ENCODE measurements at regions not wholly inside any gene's neighbourhood (a gene's known extent, or its start where the extent isn't known, plus 50 kb on each side); places are given as distances from the start of the nearest gene placed in this dataset.

GRCh38 chr1:5713101-5714010 lies 278.9 kb downstream of the NPHP4 start:
- Histone ChIP-seq H3K4me1 (no peaks in the 10 kb centered on the region), H3K36me3 (no peaks in the 10 kb centered on the region), H3K27ac (no peak overlapping the region), H3K4me3 (no peak overlapping the region), H3K9me3 (peaks cover 0 to 14% (median 0%) of the 10 kb centered on the region in 12 donors), H3K27me3 (peaks cover 0 to 21% (median 0%) of the 10 kb centered on the region in 9 donors)
- 73 to 91% (median 81%) methylated on average over 36 of the region's 36 CpGs for WGBS, 4 donors
- intact Hi-C loops (cut with DNase I), result no loop called here
- ATAC-seq (peak in 1 of 4 donors; percentile 35), DNase-seq (no peak)
- TF ChIP-seq CTCF (IDR thresholded peaks at IDR 0.05) (no peak), POLR2A (IDR thresholded peaks at IDR 0.05) (no peak)

- Histone ChIP-seq H3K27me3 (peaks cover 0 to 14% (median 0%) of the 10 kb centered on the region in 9 donors), H3K27ac (no peak overlapping the region), H3K9me3 (peaks cover 0 to 14% (median 0%) of the 10 kb centered on the region in 12 donors), H3K4me3 (no peak overlapping the region), H3K4me1 (no peaks in the 10 kb centered on the region), H3K36me3 (no peaks in the 10 kb centered on the region)
- TF ChIP-seq CTCF (IDR thresholded peaks at IDR 0.05), result no peak
- no peak for TF ChIP-seq POLR2A (IDR thresholded peaks at IDR 0.05)
- no peak for DNase-seq
- WGBS, 4 donors, result 92 to 96% (median 92%) methylated on average over 43 to 45 of the region's 45 CpGs
- ATAC-seq, result no peak
- intact Hi-C loops (cut with DNase I), result no loop called here
Observed at GRCh38 chr1:5711956-5712645, 280.1 kb downstream of the NPHP4 start.

GRCh38 chr1:5711079-5711478 lies 281.1 kb downstream of the NPHP4 start:
- intact Hi-C loops (cut with DNase I), result no loop called here
- no peak for ATAC-seq
- TF ChIP-seq POLR2A (IDR thresholded peaks at IDR 0.05), result no peak
- TF ChIP-seq CTCF (IDR thresholded peaks at IDR 0.05), result no peak
- Histone ChIP-seq H3K9me3 (peaks cover 0 to 14% (median 0%) of the 10 kb centered on the region in 12 donors), H3K27me3 (peaks cover 0 to 6% (median 0%) of the 10 kb centered on the region in 9 donors), H3K36me3 (no peaks in the 10 kb centered on the region), H3K4me3 (no peak overlapping the region), H3K27ac (no peak overlapping the region), H3K4me1 (no peaks in the 10 kb centered on the region)
- WGBS, 4 donors, result 81 to 89% (median 84%) methylated on average over 7 of the region's 7 CpGs
- DNase-seq, result no peak

GRCh38 chr1:5709976-5710375 lies 282.2 kb downstream of the NPHP4 start:
- Histone ChIP-seq H3K9me3 (peaks cover 0 to 4% (median 0%) of the 10 kb centered on the region in 12 donors), H3K4me1 (no peaks in the 10 kb centered on the region), H3K4me3 (no peak overlapping the region), H3K27me3 (no peaks in the 10 kb centered on the region), H3K27ac (no peak overlapping the region), H3K36me3 (no peaks in the 10 kb centered on the region)
- intact Hi-C loops (cut with DNase I), result no loop called here
- no peak for DNase-seq
- TF ChIP-seq CTCF (IDR thresholded peaks at IDR 0.05) (no peak), POLR2A (IDR thresholded peaks at IDR 0.05) (no peak)
- 60 to 67% (median 63%) methylated on average over 3 of the region's 3 CpGs for WGBS, 4 donors
- ATAC-seq, result no peak

All from heart left ventricle (tissue), 16 donors.